Upper lobe of left lung (tissue), 6 donors: ENCODE measurements at regions not wholly inside any gene's neighbourhood (a gene's known extent, or its start where the extent isn't known, plus 50 kb on each side); places are given as distances from the start of the nearest gene placed in this dataset.

Experiments used
- ATAC-seq, 2 donors: fragments of 200-7000 bp; cut with Tn5 transposase; one replicate each; pipeline ENCODE4 v1.9.1; 2022; ENCODE audit warnings: mild to moderate bottlenecking in 2 of 2, moderate library complexity in 2 of 2; ENCODE audit not compliant: low FRiP score in 2 of 2
- DNase-seq, 2 donors: peaks; one replicate each; pipeline ENCODE4 v3.0.0-alpha.2; 2019 to 2020
- H3K27ac ChIP-seq, 4 donors: fragments of 200-600 bp; sonication (generic); one replicate each; pipeline ENCODE4 v1.5.1; 2016 to 2019
- H3K27me3 ChIP-seq, 4 donors: fragments of 200-600 bp; sonication (generic); one replicate each; pipeline ENCODE4 v1.5.1; 2017 to 2019
- H3K36me3 ChIP-seq, 4 donors: fragments of 200-600 bp; sonication (generic); one replicate each; pipeline ENCODE4 v1.5.1; 2016 to 2019
- H3K4me1 ChIP-seq, 4 donors: fragments of 200-600 bp; sonication (generic); one replicate each; pipeline ENCODE4 v1.5.1; 2018 to 2019
- H3K4me3 ChIP-seq, 4 donors: fragments of 200-600 bp; sonication (generic); one replicate each; pipeline ENCODE4 v1.5.1; 2017 to 2019; ENCODE audit warnings: mild to moderate bottlenecking in 2 of 4, moderate library complexity in 1 of 4
- H3K9me3 ChIP-seq, 4 donors: fragments of 200-600 bp; sonication (generic); one replicate each; pipeline ENCODE4 v1.5.1; 2018 to 2019
- CTCF ChIP-seq, 6 experiments: fragments of 450-650 bp in 4 of 6; fragments of 200-600 bp in 2 of 6; sonication (generic) in 2 of 6; IDR thresholded peaks; one replicate each; pipeline ENCODE4 v1.5.1; 2016 to 2019; ENCODE audit warnings: antibody characterized with exemption in 6 of 6
- EP300 ChIP-seq, 4 donors: sonication (generic); formaldehyde crosslinking; IDR thresholded peaks; one replicate each; pipeline ENCODE4 v1.5.1; 2017; ENCODE audit warnings: antibody characterized with exemption in 4 of 4, control low read depth in 2 of 4
- POLR2A ChIP-seq, 4 donors: fragments of 450-650 bp; IDR thresholded peaks; one replicate each; pipeline ENCODE4 v1.5.1; 2016 to 2017; ENCODE audit warnings: antibody characterized with exemption in 4 of 4, mild to moderate bottlenecking in 2 of 4
- POLR2AphosphoS5 ChIP-seq, 2 donors: sonication (generic); formaldehyde crosslinking; IDR thresholded peaks; one replicate each; pipeline ENCODE4 v1.5.1; 2017; ENCODE audit warnings: antibody characterized with exemption in 2 of 2
- WGBS, 2 donors: methylation state at CpG; one replicate each; pipeline ENCODE4 v1.1.5; 2017 to 2018; 5-methylcytosine and 5-hydroxymethylcytosine counted together
- donor health status: DM: no; HTN: no; CAD: no; lungs with moderate emphysema.
- donor health status: DM: no; HTN: yes; CAD: no; lungs with severe emphysema.

DNA sequence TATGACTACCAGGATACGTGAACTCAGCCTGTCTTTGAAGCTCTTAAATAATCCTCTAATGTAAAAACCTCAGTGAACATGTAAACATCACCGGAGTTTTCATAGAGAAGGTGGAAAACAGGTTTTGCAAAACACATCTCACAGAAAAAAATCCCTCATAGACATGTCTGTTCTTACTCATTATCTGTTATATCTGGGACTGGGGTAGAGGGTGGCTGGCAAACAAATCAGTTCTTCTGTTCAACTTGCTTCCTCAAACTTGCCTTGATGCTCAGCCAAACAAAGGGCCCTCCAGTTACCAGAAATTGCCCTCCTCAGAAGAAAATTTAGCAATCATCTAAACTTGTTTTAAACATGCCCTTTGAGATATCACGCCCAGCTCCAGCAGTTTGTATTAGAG is 66.1 kb upstream of the CXADR start:
- TF ChIP-seq CTCF (IDR thresholded peaks at IDR 0.05) (no peak), EP300 (IDR thresholded peaks at IDR 0.05) (no peak), POLR2A (IDR thresholded peaks at IDR 0.05) (no peak), POLR2AphosphoS5 (IDR thresholded peaks at IDR 0.05) (no peak)
- no peak overlapping the region for H3K4me3 ChIP-seq
- DNase-seq (peak in 1 of 2 donors; percentile 29), ATAC-seq (no peak)
- peaks cover 0 to 1% (median 0%) of the 10 kb centered on the region in 4 donors for H3K4me1 ChIP-seq
- no peaks in the 10 kb centered on the region for H3K27me3 ChIP-seq
- H3K27ac ChIP-seq: no peak overlapping the region
- H3K36me3 ChIP-seq: no peaks in the 10 kb centered on the region
- no peaks in the 10 kb centered on the region for H3K9me3 ChIP-seq
- WGBS, 2 donors: 71 to 77% methylated on average over 3 of the region's 3 CpGs

DNA sequence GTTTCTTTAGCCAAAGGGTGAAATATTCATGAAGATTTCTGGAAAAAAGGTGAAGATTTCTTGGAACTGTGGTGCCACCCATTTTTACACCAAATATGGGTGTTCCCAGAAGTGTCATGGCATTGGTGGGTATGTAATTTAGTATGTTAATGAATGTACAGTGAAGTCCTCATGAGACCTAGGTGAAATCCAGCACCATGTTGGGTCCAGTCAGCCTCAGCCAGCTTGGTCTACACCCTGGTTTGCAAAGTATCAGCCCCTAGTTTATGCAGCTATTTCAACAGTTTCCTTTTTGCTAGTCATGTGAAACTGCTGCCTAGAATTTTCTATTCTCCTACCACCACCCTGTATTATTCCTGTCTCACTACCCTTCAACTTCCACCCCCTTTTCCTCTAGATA is 63.1 kb upstream of the CXADR start:
- no peak for ATAC-seq

DNA sequence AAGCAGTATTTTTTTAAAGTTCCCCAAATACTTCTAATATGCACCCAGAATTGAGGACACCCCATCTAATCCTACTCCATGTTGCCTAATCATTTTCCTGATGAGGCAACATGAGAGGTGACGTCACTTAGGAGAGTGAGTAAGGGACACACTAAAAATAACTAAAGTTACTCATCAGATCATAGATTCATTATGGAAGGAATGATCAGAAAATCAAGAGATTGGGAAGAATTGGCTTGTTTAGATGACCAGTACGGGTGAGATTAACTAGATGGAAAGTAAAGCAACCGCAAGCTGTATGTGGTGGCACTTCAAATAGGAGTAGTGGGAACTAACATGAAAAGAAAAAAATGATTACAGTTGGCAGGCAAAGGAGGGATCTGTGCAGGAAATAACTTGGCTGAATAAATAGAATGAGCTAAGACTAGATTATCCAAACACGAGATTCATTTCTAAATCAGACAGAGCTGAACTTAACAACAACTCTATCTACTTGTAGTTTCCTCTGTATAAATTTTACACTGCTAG is 61.4 kb upstream of the CXADR start:
- Histone ChIP-seq H3K4me1 (no peaks in the 10 kb centered on the region), H3K36me3 (no peaks in the 10 kb centered on the region), H3K27me3 (no peaks in the 10 kb centered on the region), H3K4me3 (no peak overlapping the region), H3K9me3 (no peaks in the 10 kb centered on the region), H3K27ac (no peak overlapping the region)
- no peak for TF ChIP-seq CTCF (IDR thresholded peaks at IDR 0.05)
- peak in 1 of 2 donors; percentile 71 for TF ChIP-seq POLR2AphosphoS5 (IDR thresholded peaks at IDR 0.05)
- TF ChIP-seq POLR2A (IDR thresholded peaks at IDR 0.05): no peak
- peak in 1 of 4 donors; percentile 36 for TF ChIP-seq EP300 (IDR thresholded peaks at IDR 0.05)
- DNase-seq (peak in 1 of 2 donors; percentile 29), ATAC-seq (peak in 1 of 2 donors; percentile 81)
- WGBS, 2 donors: 31 to 34% methylated on average over 4 of the region's 4 CpGs

More for the DNA sequence above, 63.1 kb upstream of the CXADR start:
- H3K27me3 ChIP-seq: no peaks in the 10 kb centered on the region
- H3K9me3 ChIP-seq: no peaks in the 10 kb centered on the region
- no peak overlapping the region for H3K4me3 ChIP-seq
- DNase-seq: no peak
- H3K27ac ChIP-seq: no peak overlapping the region
- H3K36me3 ChIP-seq: no peaks in the 10 kb centered on the region
- H3K4me1 ChIP-seq: no peaks in the 10 kb centered on the region
- no peak for TF ChIP-seq POLR2AphosphoS5 (IDR thresholded peaks at IDR 0.05)

GRCh38 chr21:17454315-17455027 is 58.4 kb upstream of the CXADR start:
- Histone ChIP-seq H3K4me3 (no peak overlapping the region), H3K36me3 (no peaks in the 10 kb centered on the region), H3K27me3 (no peaks in the 10 kb centered on the region), H3K27ac (no peak overlapping the region), H3K4me1 (no peaks in the 10 kb centered on the region), H3K9me3 (no peaks in the 10 kb centered on the region)
- ATAC-seq: peak; percentile 30 to 74
- TF ChIP-seq EP300 (IDR thresholded peaks at IDR 0.05): no peak
- TF ChIP-seq POLR2A (IDR thresholded peaks at IDR 0.05): no peak
- no peak for TF ChIP-seq POLR2AphosphoS5 (IDR thresholded peaks at IDR 0.05)
- TF ChIP-seq CTCF (IDR thresholded peaks at IDR 0.05): no peak
- peak in 1 of 2 donors; percentile 74 for DNase-seq
- WGBS, 2 donors: 22 to 25% methylated on average over 24 of the region's 24 CpGs

- no peaks in the 10 kb centered on the region for H3K4me1 ChIP-seq
- H3K27me3 ChIP-seq: no peaks in the 10 kb centered on the region
- WGBS, 2 donors: 56 to 63% methylated on average over 4 of the region's 4 CpGs
- no peak overlapping the region for H3K27ac ChIP-seq
- no peak for TF ChIP-seq POLR2A (IDR thresholded peaks at IDR 0.05)
- TF ChIP-seq CTCF (IDR thresholded peaks at IDR 0.05): no peak
- TF ChIP-seq EP300 (IDR thresholded peaks at IDR 0.05): no peak
- no peak for TF ChIP-seq POLR2AphosphoS5 (IDR thresholded peaks at IDR 0.05)
- DNase-seq: no peak
- no peak overlapping the region for H3K4me3 ChIP-seq
- no peaks in the 10 kb centered on the region for H3K9me3 ChIP-seq
- H3K36me3 ChIP-seq: no peaks in the 10 kb centered on the region
- ATAC-seq: no peak
Observed at GRCh38 chr21:17455028-17455353, 57.9 kb upstream of the CXADR start.
